Activated CD4-positive, CD25-positive, alpha-beta regulatory T cell treated with anti-CD3 and anti-CD28 coated beads, Interleukin-2, amount 50 U/mL, for 24 hours (primary cell): ENCODE measurements at regions not wholly inside any gene's neighbourhood (a gene's known extent, or its start where the extent isn't known, plus 50 kb on each side); places are given as distances from the start of the nearest gene placed in this dataset.
"Not testable (repeated sequence)": the region's sequence is repeated elsewhere in the genome, so short reads cannot be mapped to it uniquely, and the experiment has no call there.

Experiments
- ATAC-seq, 2 donors: fragments of 150-1000 bp; cut with Tn5 transposase; one replicate each; pipeline ENCODE4 v1.10.0; 2021; ENCODE audit warnings: mild to moderate bottlenecking in 1 of 2, moderate library complexity in 1 of 2

GRCh38 chrX:5490786-5491563 is 737.7 kb downstream of the NLGN4X start:
- ATAC-seq = no peak

DNA sequence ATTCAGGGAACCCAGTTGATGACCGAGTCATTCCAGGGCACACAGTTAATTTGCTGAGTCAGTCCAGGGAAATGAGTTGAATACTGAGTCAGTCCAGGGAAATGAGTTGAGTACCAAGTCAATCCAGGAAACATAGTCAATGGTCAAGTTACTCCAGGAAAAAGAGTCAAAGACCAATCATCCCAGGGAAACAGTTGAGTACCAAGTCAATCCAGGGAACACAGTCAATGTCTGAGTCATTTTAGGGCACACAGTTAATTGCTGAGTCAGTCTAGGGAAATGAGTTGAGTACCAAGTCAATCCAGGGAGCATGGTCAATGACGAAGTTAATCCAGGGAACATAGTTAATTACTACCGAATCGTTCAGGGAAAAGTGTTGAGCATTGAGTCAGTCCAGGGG is 754.4 kb downstream of the NLGN4X start:
- no peak for ATAC-seq

- ATAC-seq = no peak
These were observed 770.3 kb downstream of the NLGN4X start for GRCh38 chrX:5458300-5458842.

- no peak for ATAC-seq
These were observed 779.3 kb downstream of the NLGN4X start for GRCh38 chrX:5449323-5449722.

GRCh38 chrX:5431823-5432222 is 796.8 kb downstream of the NLGN4X start:
- ATAC-seq = no peak

- ATAC-seq = no peak
These were observed 803.5 kb downstream of the NLGN4X start for GRCh38 chrX:5425119-5425518.

GRCh38 chrX:5417381-5417780 is 811.3 kb downstream of the NLGN4X start:
- no peak for ATAC-seq

- ATAC-seq = no peak
These were observed 812.9 kb downstream of the NLGN4X start for GRCh38 chrX:5415738-5416137.

- ATAC-seq = no peak
These were observed 819.6 kb downstream of the NLGN4X start for GRCh38 chrX:5409106-5409505.

DNA sequence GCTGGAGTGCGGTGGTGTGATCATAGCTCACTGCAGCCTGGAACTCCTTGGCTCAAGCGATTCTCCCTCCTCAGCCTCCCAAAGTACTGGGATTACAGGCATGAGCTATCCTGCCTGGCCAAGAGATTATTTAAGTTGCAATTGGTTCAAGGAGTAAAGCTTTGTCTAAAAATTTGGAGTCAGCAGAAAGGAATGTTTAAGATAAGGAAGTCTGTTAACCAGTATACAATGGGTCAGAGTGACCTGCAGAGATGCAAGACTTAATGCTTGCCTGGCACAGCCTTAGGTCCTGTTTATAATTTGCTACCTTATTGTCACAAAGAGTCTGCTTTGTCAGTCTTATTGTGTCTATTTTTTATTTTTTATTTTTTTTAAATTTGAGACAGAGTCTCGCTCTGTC is 826.2 kb downstream of the NLGN4X start:
- no peak for ATAC-seq

DNA sequence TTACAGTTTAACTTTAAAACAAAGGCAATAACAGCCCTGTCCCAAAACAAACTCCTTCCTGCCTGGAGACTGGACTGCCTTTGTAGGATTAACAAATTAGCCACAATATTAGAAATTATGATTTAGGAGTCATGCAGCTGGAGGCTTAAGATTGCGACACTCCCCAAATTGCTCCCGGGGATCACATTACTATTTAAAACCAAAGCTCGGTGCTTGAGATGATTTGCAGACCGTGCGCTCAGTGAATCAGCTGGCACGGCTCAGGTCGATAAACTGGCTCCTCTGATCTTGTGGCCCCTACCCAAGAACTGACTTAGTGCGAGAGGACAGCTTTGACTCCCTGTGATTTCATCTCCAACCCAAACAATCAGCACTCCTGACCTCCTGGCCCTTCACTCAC is 829.3 kb downstream of the NLGN4X start:
- no peak for ATAC-seq

GRCh38 chrX:5397409-5397808 is 831.3 kb downstream of the NLGN4X start:
- ATAC-seq = no peak

DNA sequence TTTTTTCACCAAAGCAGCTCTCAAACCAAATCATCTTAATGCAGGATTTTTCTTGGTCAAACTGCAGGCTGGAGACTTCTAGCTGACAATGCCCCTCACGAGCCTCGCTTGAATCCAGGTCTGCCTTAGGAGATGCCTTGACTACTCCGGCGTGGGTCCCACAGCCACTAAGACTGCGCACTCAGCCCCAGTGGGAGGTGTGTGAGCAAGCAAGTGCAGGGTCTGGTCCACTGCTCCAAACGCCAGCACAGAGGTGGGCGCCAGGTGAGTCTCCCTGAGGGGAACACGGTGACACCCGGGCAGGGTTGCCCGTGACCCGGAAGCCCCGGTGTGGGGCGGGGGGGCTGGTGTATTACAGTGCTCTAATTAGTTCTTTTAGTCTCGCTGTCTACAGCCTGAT is 838.3 kb downstream of the NLGN4X start:
- no peak for ATAC-seq

GRCh38 chrX:5388087-5388486 is 840.6 kb downstream of the NLGN4X start:
- ATAC-seq = no peak

GRCh38 chrX:5380426-5380825 is 848.2 kb downstream of the NLGN4X start:
- ATAC-seq = no peak

- ATAC-seq = no peak
These were observed 886.8 kb downstream of the NLGN4X start for GRCh38 chrX:5341902-5342301.

GRCh38 chrX:5337160-5337559 is 891.5 kb downstream of the NLGN4X start:
- ATAC-seq = no peak

DNA sequence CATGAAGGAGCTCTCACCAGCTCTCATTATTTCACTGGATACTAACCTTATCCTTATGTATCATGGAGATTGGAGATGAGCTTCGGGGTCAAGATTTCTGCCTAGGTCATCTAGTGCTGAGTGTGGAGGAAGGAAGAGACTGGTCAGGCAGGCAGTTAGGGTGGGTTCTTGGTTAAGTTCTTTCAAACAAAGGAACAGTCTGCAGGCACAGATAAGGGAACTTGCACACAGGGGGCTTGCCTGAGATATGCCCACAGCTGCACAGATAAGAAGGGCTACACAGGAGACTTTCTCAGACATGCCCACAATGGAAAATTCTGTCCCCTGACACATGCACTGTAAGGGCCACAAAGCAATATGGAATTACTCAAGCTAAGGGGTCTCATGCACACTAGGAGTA is 904.1 kb downstream of the NLGN4X start:
- ATAC-seq = no peak

DNA sequence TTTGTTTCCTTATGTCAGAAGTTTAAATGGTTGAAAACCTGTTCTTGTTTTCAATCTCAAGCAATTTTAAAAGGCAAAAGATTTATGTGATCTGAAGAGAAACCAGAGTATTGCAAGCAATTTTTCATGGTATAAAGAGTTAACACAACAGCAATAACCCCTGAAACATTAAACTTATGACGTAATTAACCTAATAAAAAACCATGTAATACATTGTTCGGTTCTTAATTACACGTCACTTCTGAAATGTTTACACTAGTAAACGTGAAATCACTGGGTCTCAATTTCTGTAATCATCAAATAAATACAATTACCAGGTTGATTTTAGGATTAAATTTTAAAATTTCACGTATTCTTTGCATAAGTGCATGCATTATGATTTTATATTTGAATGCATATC is 914.5 kb downstream of the NLGN4X start:
- ATAC-seq = no peak

DNA sequence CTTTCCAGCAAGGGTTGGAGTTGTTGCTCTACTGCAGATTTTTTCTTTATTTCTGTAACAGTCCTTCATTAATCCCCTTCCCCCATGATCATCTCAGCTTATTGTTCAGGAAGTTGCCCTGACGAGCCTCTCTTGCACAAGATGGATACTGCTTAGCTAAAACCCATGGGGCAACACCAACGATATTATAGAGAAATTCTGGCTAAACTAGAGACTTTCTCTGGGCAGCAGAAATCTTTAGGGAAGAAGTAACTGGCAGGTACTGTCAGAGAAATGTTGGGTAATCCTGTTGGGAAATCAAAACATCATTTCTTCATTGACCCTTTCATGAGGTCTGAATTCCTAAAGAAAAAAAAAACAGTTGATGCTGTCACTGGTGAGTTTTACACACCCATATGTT is 921.3 kb downstream of the NLGN4X start:
- no peak for ATAC-seq

GRCh38 chrX:5306654-5307121 is 922.0 kb downstream of the NLGN4X start:
- no peak for ATAC-seq

- ATAC-seq = no peak
These were observed 923.2 kb downstream of the NLGN4X start for GRCh38 chrX:5305452-5305851.

GRCh38 chrX:5295004-5295403 is 933.7 kb downstream of the NLGN4X start:
- ATAC-seq = no peak

DNA sequence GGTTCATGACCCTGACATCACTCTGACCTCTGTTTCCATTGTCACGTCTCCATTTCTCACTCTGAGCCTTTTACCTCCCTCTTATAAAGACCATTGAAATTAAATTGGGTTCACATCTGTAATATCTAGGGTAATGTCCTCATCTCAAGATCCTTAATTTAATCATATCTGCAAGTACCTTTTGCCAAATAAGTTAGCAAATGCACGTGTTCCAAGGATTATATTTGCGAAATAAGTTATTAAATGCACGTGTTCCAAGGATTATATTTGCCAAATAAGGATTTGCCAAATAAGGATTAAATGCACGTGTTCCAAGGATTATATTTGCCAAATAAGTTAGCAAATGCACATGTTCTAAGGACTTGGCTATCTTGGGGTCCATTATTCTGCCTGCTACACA is 938.0 kb downstream of the NLGN4X start:
- ATAC-seq = no peak

DNA sequence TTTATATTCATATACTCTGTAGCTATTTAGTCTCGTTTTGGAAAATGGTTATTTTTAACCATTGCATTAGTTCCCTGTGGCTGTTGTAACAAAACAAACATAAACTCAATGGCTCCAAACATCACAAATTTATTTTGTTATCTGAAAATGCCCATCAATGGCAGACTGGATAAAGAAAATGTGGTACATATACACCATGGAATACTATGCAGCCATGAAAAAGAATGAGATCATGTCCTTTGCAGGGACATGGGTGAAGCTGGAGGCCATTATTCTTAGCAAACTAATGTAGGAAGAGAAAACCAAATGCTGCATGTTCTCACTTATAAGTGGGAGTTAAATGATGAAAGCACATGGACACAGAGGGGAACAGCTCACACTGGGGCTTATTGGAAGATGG is 938.7 kb downstream of the NLGN4X start:
- ATAC-seq = not testable (repeated sequence)
